Cardiac fibroblast (primary cell): ENCODE measurements at regions not wholly inside any gene's neighbourhood (a gene's known extent, or its start where the extent isn't known, plus 50 kb on each side); places are given as distances from the start of the nearest gene placed in this dataset.

Experiments used
- DNase-seq, 2 donors: peaks; one replicate each; pipeline versions ENCODE4 v3.0.0 to v3.0.0-alpha.2; 2010; ENCODE audit warnings: low read depth in 2 of 2
- H3K4me3 ChIP-seq, 2 donors: replicated peaks in 1 of 2; 1 replicate in 1 of 2; 2 replicates in 1 of 2; pipeline ENCODE4 v1.5.1; 2011; ENCODE audit warnings: low read depth in 2 of 2, low read length in 2 of 2, mild to moderate bottlenecking in 2 of 2, moderate library complexity in 1 of 2
- CTCF ChIP-seq: IDR thresholded peaks from one replicate; pipeline ENCODE4 v1.5.1; 2011; ENCODE audit warnings: low read depth, mild to moderate bottlenecking, low read length, inconsistent platforms

GRCh38 chr20:11008444-11009033 lies 334.7 kb upstream of the JAG1 start:
- H3K4me3 ChIP-seq = no peak overlapping the region
- DNase-seq = no peak
- no peak for TF ChIP-seq CTCF

GRCh38 chr20:11011653-11012052 lies 337.9 kb upstream of the JAG1 start:
- no peak overlapping the region for H3K4me3 ChIP-seq
- no peak for TF ChIP-seq CTCF
- DNase-seq = no peak

- DNase-seq = peak; percentile 37 to 90
- TF ChIP-seq CTCF = no peak
- no peak overlapping the region for H3K4me3 ChIP-seq
These were observed 339.2 kb upstream of the JAG1 start for GRCh38 chr20:11012975-11013374.

GRCh38 chr20:11013801-11014200 lies 340.0 kb upstream of the JAG1 start:
- H3K4me3 ChIP-seq = no peak overlapping the region
- no peak for TF ChIP-seq CTCF
- DNase-seq = no peak

- H3K4me3 ChIP-seq = no peak overlapping the region
- no peak for TF ChIP-seq CTCF
- DNase-seq = no peak
These were observed 341.6 kb upstream of the JAG1 start for GRCh38 chr20:11015440-11015839.

GRCh38 chr20:11017446-11017845 lies 343.6 kb upstream of the JAG1 start:
- no peak overlapping the region for H3K4me3 ChIP-seq
- no peak for TF ChIP-seq CTCF

GRCh38 chr20:11018668-11019170 lies 344.9 kb upstream of the JAG1 start:
- TF ChIP-seq CTCF = no peak
- H3K4me3 ChIP-seq = no peak overlapping the region
- DNase-seq = no peak

More at GRCh38 chr20:11017446-11017845, 343.6 kb upstream of the JAG1 start:
- DNase-seq = no peak
